AG04450 (cell line): ENCODE measurements at regions not wholly inside any gene's neighbourhood (a gene's known extent, or its start where the extent isn't known, plus 50 kb on each side); places are given as distances from the start of the nearest gene placed in this dataset.

Experiments used
- CTCF ChIA-PET: fragments of 300-600, 350-600 bp; formaldehyde crosslinking; extraction: SDS; loops from one replicate; lab custom pipeline; 2022; ENCODE audit warnings: antibody characterized with exemption, inconsistent platforms; lab: Charles Lee
- POLR2A ChIA-PET: fragments of 350-600 bp; formaldehyde crosslinking; extraction: SDS; loops from one replicate; lab custom pipeline; 2021; ENCODE audit warnings: antibody characterized with exemption, inconsistent platforms; lab: Yijun Ruan, JAX
- DNase-seq: peaks from one replicate; pipeline ENCODE4 v3.0.0-alpha.2; 2011; ENCODE audit warnings: low read depth, low spot score
- H3K27ac ChIP-seq: one replicate; pipeline ENCODE4 v1.5.1; 2012; ENCODE audit warnings: low read depth, low read length, control low read depth
- H3K27me3 ChIP-seq: one replicate; pipeline ENCODE4 v1.6.0; 2012; ENCODE audit warnings: low read length; ENCODE audit not compliant: control insufficient read depth, insufficient read depth
- H3K4me3 ChIP-seq: 2 replicates; pipeline ENCODE4 v1.5.1; 2011; ENCODE audit warnings: mild to moderate bottlenecking, low read depth, low read length, control low read depth
- H3K9me3 ChIP-seq: 2 replicates; pipeline ENCODE4 v1.5.1; 2012; ENCODE audit warnings: low read length; ENCODE audit not compliant: control insufficient read depth, insufficient read depth
- TF ChIP-seq, protein P1 (sequence below): IDR thresholded peaks from 2 replicates; pipeline ENCODE4 v1.5.1; 2011; ENCODE audit warnings: low read depth, low read length, control low read depth, inconsistent platforms

- Histone ChIP-seq H3K27me3 (peaks cover 33% of the 10 kb centered on the region), H3K9me3 (peaks cover 2% of the 10 kb centered on the region), H3K4me3 (no peak overlapping the region), H3K27ac (no peak overlapping the region)
- no peak for DNase-seq
- ChIA-PET POLR2A (no interaction called here), CTCF (no interaction called here)
- TF ChIP-seq, protein P1, sequence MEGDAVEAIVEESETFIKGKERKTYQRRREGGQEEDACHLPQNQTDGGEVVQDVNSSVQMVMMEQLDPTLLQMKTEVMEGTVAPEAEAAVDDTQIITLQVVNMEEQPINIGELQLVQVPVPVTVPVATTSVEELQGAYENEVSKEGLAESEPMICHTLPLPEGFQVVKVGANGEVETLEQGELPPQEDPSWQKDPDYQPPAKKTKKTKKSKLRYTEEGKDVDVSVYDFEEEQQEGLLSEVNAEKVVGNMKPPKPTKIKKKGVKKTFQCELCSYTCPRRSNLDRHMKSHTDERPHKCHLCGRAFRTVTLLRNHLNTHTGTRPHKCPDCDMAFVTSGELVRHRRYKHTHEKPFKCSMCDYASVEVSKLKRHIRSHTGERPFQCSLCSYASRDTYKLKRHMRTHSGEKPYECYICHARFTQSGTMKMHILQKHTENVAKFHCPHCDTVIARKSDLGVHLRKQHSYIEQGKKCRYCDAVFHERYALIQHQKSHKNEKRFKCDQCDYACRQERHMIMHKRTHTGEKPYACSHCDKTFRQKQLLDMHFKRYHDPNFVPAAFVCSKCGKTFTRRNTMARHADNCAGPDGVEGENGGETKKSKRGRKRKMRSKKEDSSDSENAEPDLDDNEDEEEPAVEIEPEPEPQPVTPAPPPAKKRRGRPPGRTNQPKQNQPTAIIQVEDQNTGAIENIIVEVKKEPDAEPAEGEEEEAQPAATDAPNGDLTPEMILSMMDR, result no peak
Observed at GRCh38 chr21:43267391-43268085, 98.7 kb downstream of the CRYAA start.

DNA sequence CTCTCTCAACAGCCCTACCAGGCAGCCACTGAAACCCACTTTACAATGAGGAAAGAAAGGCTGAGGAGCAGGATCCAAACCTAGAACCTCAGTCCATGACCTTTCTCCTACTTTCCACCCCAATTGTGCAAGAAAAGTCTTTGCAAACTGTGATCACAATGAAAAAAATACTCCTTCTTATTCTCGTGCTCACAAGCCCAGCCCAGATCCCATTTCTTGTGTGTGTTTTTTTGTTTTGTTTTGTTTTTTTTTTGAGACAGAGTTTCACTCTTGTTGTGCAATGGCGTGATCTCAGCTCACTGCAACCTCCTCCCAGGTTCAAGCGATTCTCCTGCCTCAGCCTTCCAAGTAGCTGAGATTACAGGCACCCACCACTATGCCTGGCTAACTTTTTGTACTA, 97.7 kb downstream of the CRYAA start:
- ChIA-PET POLR2A (no interaction called here), CTCF (no interaction called here)
- Histone ChIP-seq H3K27ac (no peak overlapping the region), H3K4me3 (no peak overlapping the region), H3K9me3 (peaks cover 5% of the 10 kb centered on the region), H3K27me3 (peaks cover 26% of the 10 kb centered on the region)
- TF ChIP-seq, protein P1, result no peak
- no peak for DNase-seq

DNA sequence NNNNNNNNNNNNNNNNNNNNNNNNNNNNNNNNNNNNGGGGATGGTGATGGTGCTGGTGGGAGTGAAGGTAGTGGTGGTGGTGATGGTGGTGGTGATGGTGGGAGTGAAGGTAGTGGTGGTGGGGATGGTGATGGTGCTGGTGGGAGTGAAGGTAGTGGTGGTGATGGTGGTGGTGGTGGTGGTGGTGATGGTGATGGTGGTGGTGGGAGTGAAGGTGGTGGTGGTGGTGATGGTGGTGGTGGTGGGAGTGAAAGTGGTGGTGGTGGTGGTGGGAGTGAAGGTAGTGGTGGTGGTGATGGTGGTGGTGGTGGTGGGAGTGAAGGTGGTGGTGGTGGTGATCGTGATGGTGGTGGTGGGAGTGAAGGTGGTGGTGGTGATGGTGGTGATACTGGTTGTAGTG, 93.6 kb downstream of the CRYAA start:
- ChIA-PET POLR2A (no interaction called here), CTCF (no interaction called here)
- no peak overlapping the region for H3K27ac ChIP-seq
- TF ChIP-seq, protein P1, result no peak
- H3K27me3 ChIP-seq, result peaks cover 3% of the 10 kb centered on the region
- no peak overlapping the region for H3K4me3 ChIP-seq
- DNase-seq, result no peak
- peaks cover 5% of the 10 kb centered on the region for H3K9me3 ChIP-seq
